ENCODE measurements at regions not wholly inside any gene's neighbourhood (a gene's known extent, or its start where the extent isn't known, plus 50 kb on each side); places are given as distances from the start of the nearest gene placed in this dataset.
A peak's percentile ranks its signal among the peaks of the same experiment; 100 is the strongest.

DNA sequence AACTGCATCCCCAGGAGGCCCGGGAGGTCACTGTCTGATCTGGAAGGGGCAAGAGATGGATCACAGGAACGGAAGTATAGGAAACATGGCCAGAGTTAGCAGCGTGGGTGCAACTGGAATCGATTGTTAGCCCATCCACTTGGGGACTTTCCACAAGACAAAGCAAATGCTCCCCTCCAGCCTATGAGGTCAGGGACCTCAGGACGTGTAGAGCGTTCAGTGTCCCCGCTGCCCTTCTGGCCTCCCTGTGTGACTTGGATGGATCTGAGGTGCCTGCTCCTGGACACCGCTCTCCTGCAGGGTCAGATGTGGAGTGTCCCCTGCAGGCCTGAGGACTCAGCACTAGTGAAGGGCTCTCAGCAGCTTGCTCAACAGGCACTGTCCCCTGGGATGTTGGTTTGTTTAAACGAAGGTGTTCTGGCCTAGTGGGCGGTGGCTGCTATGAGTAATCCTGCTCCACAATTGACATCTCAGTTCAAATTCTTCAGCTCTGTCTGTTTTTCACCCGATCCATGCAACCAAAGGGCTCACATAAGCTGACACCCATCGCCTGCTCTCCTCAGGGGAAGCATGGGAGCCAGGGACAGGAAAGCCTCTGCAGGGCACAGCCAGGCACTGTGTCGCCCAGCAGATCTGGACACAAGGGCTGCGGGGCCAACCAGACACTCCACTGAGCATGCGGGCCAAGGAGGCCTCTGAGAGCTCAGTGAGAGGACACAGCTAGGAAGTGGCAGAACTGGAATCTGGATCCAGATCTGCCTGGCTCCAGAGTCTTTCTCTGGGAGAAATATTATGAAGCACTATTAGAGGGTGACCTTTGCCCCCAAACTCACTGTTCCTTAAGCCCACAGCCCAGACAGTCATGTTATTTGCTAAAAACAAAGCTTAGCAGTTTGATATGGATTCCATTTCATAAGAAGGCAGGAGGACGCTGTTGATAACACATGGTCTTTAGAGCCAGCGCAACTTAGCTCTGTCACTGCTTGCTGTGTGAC, 78.5 kb downstream of the RHOB start (continued):
- TF ChIP-seq, protein P1, sequence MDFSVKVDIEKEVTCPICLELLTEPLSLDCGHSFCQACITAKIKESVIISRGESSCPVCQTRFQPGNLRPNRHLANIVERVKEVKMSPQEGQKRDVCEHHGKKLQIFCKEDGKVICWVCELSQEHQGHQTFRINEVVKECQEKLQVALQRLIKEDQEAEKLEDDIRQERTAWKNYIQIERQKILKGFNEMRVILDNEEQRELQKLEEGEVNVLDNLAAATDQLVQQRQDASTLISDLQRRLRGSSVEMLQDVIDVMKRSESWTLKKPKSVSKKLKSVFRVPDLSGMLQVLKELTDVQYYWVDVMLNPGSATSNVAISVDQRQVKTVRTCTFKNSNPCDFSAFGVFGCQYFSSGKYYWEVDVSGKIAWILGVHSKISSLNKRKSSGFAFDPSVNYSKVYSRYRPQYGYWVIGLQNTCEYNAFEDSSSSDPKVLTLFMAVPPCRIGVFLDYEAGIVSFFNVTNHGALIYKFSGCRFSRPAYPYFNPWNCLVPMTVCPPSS (IDR thresholded peaks at IDR 0.05) = no peak
- TF ChIP-seq, protein P2, sequence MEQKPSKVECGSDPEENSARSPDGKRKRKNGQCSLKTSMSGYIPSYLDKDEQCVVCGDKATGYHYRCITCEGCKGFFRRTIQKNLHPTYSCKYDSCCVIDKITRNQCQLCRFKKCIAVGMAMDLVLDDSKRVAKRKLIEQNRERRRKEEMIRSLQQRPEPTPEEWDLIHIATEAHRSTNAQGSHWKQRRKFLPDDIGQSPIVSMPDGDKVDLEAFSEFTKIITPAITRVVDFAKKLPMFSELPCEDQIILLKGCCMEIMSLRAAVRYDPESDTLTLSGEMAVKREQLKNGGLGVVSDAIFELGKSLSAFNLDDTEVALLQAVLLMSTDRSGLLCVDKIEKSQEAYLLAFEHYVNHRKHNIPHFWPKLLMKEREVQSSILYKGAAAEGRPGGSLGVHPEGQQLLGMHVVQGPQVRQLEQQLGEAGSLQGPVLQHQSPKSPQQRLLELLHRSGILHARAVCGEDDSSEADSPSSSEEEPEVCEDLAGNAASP (CRISPR knock-in tag; IDR thresholded peaks at IDR 0.05; ENCODE audit: borderline replicate concordance) = peak; percentile 44; the same call in 1 of the 2 replicates
- TF ChIP-seq, protein P3, sequence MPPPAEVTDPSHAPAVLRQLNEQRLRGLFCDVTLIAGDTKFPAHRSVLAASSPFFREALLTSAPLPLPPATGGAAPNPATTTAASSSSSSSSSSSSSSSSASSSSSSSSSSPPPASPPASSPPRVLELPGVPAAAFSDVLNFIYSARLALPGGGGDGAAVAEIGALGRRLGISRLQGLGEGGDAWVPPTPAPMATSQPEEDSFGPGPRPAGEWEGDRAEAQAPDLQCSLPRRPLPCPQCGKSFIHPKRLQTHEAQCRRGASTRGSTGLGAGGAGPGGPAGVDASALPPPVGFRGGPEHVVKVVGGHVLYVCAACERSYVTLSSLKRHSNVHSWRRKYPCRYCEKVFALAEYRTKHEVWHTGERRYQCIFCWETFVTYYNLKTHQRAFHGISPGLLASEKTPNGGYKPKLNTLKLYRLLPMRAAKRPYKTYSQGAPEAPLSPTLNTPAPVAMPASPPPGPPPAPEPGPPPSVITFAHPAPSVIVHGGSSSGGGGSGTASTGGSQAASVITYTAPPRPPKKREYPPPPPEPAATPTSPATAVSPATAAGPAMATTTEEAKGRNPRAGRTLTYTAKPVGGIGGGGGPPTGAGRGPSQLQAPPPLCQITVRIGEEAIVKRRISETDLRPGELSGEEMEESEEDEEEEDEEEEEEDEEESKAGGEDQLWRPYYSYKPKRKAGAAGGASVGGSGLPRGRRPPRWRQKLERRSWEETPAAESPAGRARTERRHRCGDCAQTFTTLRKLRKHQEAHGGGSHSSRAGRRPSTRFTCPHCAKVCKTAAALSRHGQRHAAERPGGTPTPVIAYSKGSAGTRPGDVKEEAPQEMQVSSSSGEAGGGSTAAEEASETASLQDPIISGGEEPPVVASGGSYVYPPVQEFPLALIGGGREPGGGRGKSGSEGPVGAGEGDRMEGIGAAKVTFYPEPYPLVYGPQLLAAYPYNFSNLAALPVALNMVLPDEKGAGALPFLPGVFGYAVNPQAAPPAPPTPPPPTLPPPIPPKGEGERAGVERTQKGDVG (CRISPR knock-in tag; IDR thresholded peaks at IDR 0.05; ENCODE audit: borderline replicate concordance) = no peak; the same call in none of the 2 replicates
- TF ChIP-seq U2AF2 (IDR thresholded peaks at IDR 0.05; ENCODE audit: low read depth, low read length) = no peak
- no peak for TF ChIP-seq RNF2 (conservative IDR thresholded peaks at IDR 0.05; ENCODE audit: low read depth)
- TF ChIP-seq, protein P4, sequence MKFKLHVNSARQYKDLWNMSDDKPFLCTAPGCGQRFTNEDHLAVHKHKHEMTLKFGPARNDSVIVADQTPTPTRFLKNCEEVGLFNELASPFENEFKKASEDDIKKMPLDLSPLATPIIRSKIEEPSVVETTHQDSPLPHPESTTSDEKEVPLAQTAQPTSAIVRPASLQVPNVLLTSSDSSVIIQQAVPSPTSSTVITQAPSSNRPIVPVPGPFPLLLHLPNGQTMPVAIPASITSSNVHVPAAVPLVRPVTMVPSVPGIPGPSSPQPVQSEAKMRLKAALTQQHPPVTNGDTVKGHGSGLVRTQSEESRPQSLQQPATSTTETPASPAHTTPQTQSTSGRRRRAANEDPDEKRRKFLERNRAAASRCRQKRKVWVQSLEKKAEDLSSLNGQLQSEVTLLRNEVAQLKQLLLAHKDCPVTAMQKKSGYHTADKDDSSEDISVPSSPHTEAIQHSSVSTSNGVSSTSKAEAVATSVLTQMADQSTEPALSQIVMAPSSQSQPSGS (CRISPR knock-in tag; IDR thresholded peaks at IDR 0.05) = peak; percentile 49; the same call in 1 of the 2 replicates
- no peak for TF ChIP-seq SMAD1 (CRISPR knock-in tag; IDR thresholded peaks at IDR 0.05; ENCODE audit: borderline replicate concordance, low read depth)
- peak; percentile 90 for TF ChIP-seq ZNF605 (CRISPR knock-in tag; IDR thresholded peaks at IDR 0.05)
- no peak for TF ChIP-seq ZNF33A (CRISPR knock-in tag; IDR thresholded peaks at IDR 0.05; ENCODE audit: borderline replicate concordance)
- TF ChIP-seq, protein P5, sequence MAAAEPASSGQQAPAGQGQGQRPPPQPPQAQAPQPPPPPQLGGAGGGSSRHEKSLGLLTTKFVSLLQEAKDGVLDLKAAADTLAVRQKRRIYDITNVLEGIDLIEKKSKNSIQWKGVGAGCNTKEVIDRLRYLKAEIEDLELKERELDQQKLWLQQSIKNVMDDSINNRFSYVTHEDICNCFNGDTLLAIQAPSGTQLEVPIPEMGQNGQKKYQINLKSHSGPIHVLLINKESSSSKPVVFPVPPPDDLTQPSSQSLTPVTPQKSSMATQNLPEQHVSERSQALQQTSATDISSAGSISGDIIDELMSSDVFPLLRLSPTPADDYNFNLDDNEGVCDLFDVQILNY (CRISPR knock-in tag; conservative IDR thresholded peaks at IDR 0.05) = no peak
- TF ChIP-seq, protein P6, sequence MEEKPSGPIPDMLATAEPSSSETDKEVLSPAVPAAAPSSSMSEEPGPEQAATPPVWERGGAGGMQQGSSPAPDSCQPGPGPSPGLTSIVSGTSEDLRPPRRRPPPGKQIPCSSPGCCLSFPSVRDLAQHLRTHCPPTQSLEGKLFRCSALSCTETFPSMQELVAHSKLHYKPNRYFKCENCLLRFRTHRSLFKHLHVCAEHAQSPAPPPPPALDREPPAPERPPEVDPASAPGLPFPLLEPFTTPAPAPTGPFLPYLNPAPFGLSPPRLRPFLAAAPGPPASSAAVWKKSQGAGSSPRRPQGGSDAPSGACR (CRISPR knock-in tag; IDR thresholded peaks at IDR 0.05) = no peak

Data from HepG2 (cell line).